ENCODE measurements at regions not wholly inside any gene's neighbourhood (a gene's known extent, or its start where the extent isn't known, plus 50 kb on each side); places are given as distances from the start of the nearest gene placed in this dataset.
"Not testable (repeated sequence)": the region's sequence is repeated elsewhere in the genome, so short reads cannot be mapped to it uniquely, and the experiment has no call there.

GRCh38 chr6:8855411-8855810 is 420.1 kb upstream of the SLC35B3 start (continued):
- TF ChIP-seq CTCF (IDR thresholded peaks at IDR 0.05; ENCODE audit: low read depth, low read length, missing input control) = no peak

- H3K36me3 ChIP-seq (ENCODE audit: control insufficient read depth in 4 of 4, insufficient read depth in 3 of 4, low read depth in 1 of 4, low read length in 3 of 4) = no peaks in the 10 kb centered on the region
- no peak for DNase-seq (ENCODE audit: low spot score)
- H3K4me3 ChIP-seq (ENCODE audit: low read depth in 1 of 3, low read length in 3 of 3) = no peak overlapping the region
- no peaks in the 10 kb centered on the region for H3K9me3 ChIP-seq (ENCODE audit: control insufficient read depth in 4 of 4, low read length in 3 of 4)
- H3K9ac ChIP-seq (ENCODE audit: low read depth in 1 of 2, low read length in 2 of 2) = no peak overlapping the region
- 32% methylated on average over 3 of the region's 3 CpGs for WGBS
- no peaks in the 10 kb centered on the region for H3K4me1 ChIP-seq (ENCODE audit: control insufficient read depth in 4 of 4, insufficient read depth in 4 of 4, low read length in 3 of 4)
- TF ChIP-seq MAX (IDR thresholded peaks at IDR 0.05) = peak; percentile 17
- TF ChIP-seq RXRA (IDR thresholded peaks at IDR 0.05) = peak in 1 of 2 donors; percentile 26
- peak; percentile 9 to 38 for TF ChIP-seq HNF4A (conservative IDR thresholded peaks at IDR 0.05)
- no peak for TF ChIP-seq FOXA1 (IDR thresholded peaks at IDR 0.05)
- no peak for TF ChIP-seq GABPA (IDR thresholded peaks at IDR 0.05 in 1 of 2, conservative IDR thresholded peaks at IDR 0.05 in 1 of 2)
- no peak overlapping the region for H3K27ac ChIP-seq (ENCODE audit: low read depth in 1 of 2, low read length in 2 of 2)
- no peaks in the 10 kb centered on the region for H3K27me3 ChIP-seq (ENCODE audit: control insufficient read depth in 4 of 4, insufficient read depth in 4 of 4, low read length in 3 of 4)
These were observed 417.0 kb upstream of the SLC35B3 start for GRCh38 chr6:8852332-8852731.

- not testable (repeated sequence) for H3K4me3 ChIP-seq (ENCODE audit: low read depth in 1 of 3, low read length in 3 of 3)
These were observed 411.3 kb upstream of the SLC35B3 start for GRCh38 chr6:8846680-8847079.

GRCh38 chr6:8845690-8846089 is 410.3 kb upstream of the SLC35B3 start:
- H3K36me3 ChIP-seq (ENCODE audit: control insufficient read depth in 4 of 4, insufficient read depth in 3 of 4, low read depth in 1 of 4, low read length in 3 of 4) = no peaks in the 10 kb centered on the region
- no peak for DNase-seq (ENCODE audit: low spot score)
- H3K27me3 ChIP-seq (ENCODE audit: control insufficient read depth in 4 of 4, insufficient read depth in 4 of 4, low read length in 3 of 4) = no peaks in the 10 kb centered on the region
- H3K9me3 ChIP-seq (ENCODE audit: control insufficient read depth in 4 of 4, low read length in 3 of 4) = no peaks in the 10 kb centered on the region
- no peaks in the 10 kb centered on the region for H3K4me1 ChIP-seq (ENCODE audit: control insufficient read depth in 4 of 4, insufficient read depth in 4 of 4, low read length in 3 of 4)
- 89% methylated on average over 5 of the region's 5 CpGs for WGBS
- no peak overlapping the region for H3K4me3 ChIP-seq (ENCODE audit: low read depth in 1 of 3, low read length in 3 of 3)
- no peak overlapping the region for H3K27ac ChIP-seq (ENCODE audit: low read depth in 1 of 2, low read length in 2 of 2)
- H3K9ac ChIP-seq (ENCODE audit: low read depth in 1 of 2, low read length in 2 of 2) = no peak overlapping the region
- no peak for TF ChIP-seq FOXA2 (IDR thresholded peaks at IDR 0.05)
- no peak for TF ChIP-seq NR2F2 (IDR thresholded peaks at IDR 0.05)
- TF ChIP-seq REST (IDR thresholded peaks at IDR 0.05) = no peak
- no peak for TF ChIP-seq MAX (IDR thresholded peaks at IDR 0.05)
- TF ChIP-seq RXRA (IDR thresholded peaks at IDR 0.05) = no peak
- TF ChIP-seq RAD21 (IDR thresholded peaks at IDR 0.05) = no peak
- no peak for TF ChIP-seq HNF4G (IDR thresholded peaks at IDR 0.05)
- TF ChIP-seq HNF4A (conservative IDR thresholded peaks at IDR 0.05) = no peak
- TF ChIP-seq EGR1 (IDR thresholded peaks at IDR 0.05; ENCODE audit: low read depth in 2 of 2) = no peak

More at GRCh38 chr6:8846680-8847079, 411.3 kb upstream of the SLC35B3 start:
- WGBS = 91% methylated on average over 6 of the region's 6 CpGs
- H3K27ac ChIP-seq (ENCODE audit: low read depth in 1 of 2, low read length in 2 of 2); H3K4me1 ChIP-seq (ENCODE audit: control insufficient read depth in 4 of 4, insufficient read depth in 4 of 4, low read length in 3 of 4); H3K36me3 ChIP-seq (ENCODE audit: control insufficient read depth in 4 of 4, insufficient read depth in 3 of 4, low read depth in 1 of 4, low read length in 3 of 4); H3K9me3 ChIP-seq (ENCODE audit: control insufficient read depth in 4 of 4, low read length in 3 of 4); DNase-seq (ENCODE audit: low spot score); H3K9ac ChIP-seq (ENCODE audit: low read depth in 1 of 2, low read length in 2 of 2); H3K27me3 ChIP-seq (ENCODE audit: control insufficient read depth in 4 of 4, insufficient read depth in 4 of 4, low read length in 3 of 4): not testable (repeated sequence)

All from liver (tissue), 8 donors.